K562 (cell line): ENCODE measurements at regions not wholly inside any gene's neighbourhood (a gene's known extent, or its start where the extent isn't known, plus 50 kb on each side); places are given as distances from the start of the nearest gene placed in this dataset.
A peak's percentile ranks its signal among the peaks of the same experiment; 100 is the strongest.

Source experiments
- ATAC-seq: fragments of 200-7000 bp; cut with Tn5 transposase; 3 replicates; pipeline ENCODE4 v1.9.1; 2020; ENCODE audit warnings: moderate library complexity
- BruUV-seq: library from RNA; stranded (reverse); fragments of 400-500 nt; replicated peaks from 2 replicates; lab custom pipeline; 2021; lab: Mats Ljungman, UMichigan
- CTCF ChIA-PET: fragments of 300-600 bp; formaldehyde crosslinking; extraction: SDS; loops from one replicate; lab custom pipeline; 2021; ENCODE audit warnings: low intra/inter-chr PET ratio; lab: Yijun Ruan, JAX
- POLR2A ChIA-PET: fragments of 300-600, 350-650 bp; sonication (Branson Sonifier 250); formaldehyde crosslinking; extraction: SDS; loops from one replicate; lab custom pipeline; 2021; ENCODE audit warnings: antibody characterized with exemption, inconsistent platforms; lab: Yijun Ruan, JAX
- DNase-seq, 4 experiments: peaks; one replicate each; pipeline versions ENCODE4 v3.0.0 to v3.0.0-alpha.2; 2011 to 2018; ENCODE audit warnings: low spot score in 3 of 4, mixed read lengths in 3 of 4; ENCODE audit errors: extremely low read depth in 1 of 4
- FAIRE-seq: peaks from 2 replicates; lab custom pipeline; 2011; peaks lifted over from hg19 to GRCh38; lab: Jason Lieb, UNC
- H2AFZ ChIP-seq: 2 replicates; pipeline ENCODE4 v1.6.0; 2011; ENCODE audit warnings: low read depth, low read length, control low read depth, inconsistent platforms
- H3K27ac ChIP-seq: fragments of 200-600 bp; 3 replicates; pipeline ENCODE4 v1.8.0; 2011; ENCODE audit warnings: low read depth, mild to moderate bottlenecking, control low read depth, inconsistent platforms, low read length, moderate library complexity, mixed read lengths; ENCODE audit errors: extremely low read depth
- H3K27me3 ChIP-seq, 2 experiments: fragments of 300-600 bp in 1 of 2; 2 replicates in 1 of 2; 3 replicates in 1 of 2; pipeline versions ENCODE4 v1.6.0 to v1.8.0; 2011; ENCODE audit warnings: inconsistent platforms in 2 of 2, low read length in 2 of 2, mild to moderate bottlenecking in 1 of 2, mixed read lengths in 1 of 2, moderate library complexity in 1 of 2; ENCODE audit not compliant: control insufficient read depth in 2 of 2, insufficient read depth in 2 of 2
- H3K36me3 ChIP-seq: fragments of 300-600 bp; 3 replicates; pipeline ENCODE4 v1.8.0; 2011; ENCODE audit warnings: mild to moderate bottlenecking, low read length, inconsistent platforms; ENCODE audit not compliant: control insufficient read depth, insufficient read depth
- H3K4me1 ChIP-seq, 2 experiments: fragments of 200-600 bp in 1 of 2; replicated peaks in 1 of 2; 2 replicates in 1 of 2; 3 replicates in 1 of 2; pipeline versions ENCODE4 v1.5.1 to v1.8.0; 2011; ENCODE audit warnings: inconsistent platforms in 2 of 2, low read length in 2 of 2, mild to moderate bottlenecking in 1 of 2, mixed read lengths in 1 of 2, moderate library complexity in 1 of 2; ENCODE audit not compliant: control insufficient read depth in 2 of 2, insufficient read depth in 2 of 2
- H3K4me2 ChIP-seq: 2 replicates; pipeline ENCODE4 v1.6.1; 2011; ENCODE audit warnings: low read length, control low read depth, inconsistent platforms, mixed read lengths; ENCODE audit not compliant: insufficient read depth
- H3K4me3 ChIP-seq: fragments of 200-600 bp; sonication (generic), shearing (Covaris generic); 2 replicates; pipeline ENCODE4 v1.5.1; 2016; ENCODE audit warnings: control low read depth, inconsistent platforms
- H3K79me2 ChIP-seq: fragments of 200-600 bp; 3 replicates; pipeline ENCODE4 v1.8.0; 2011; ENCODE audit warnings: low read length, inconsistent platforms; ENCODE audit not compliant: control insufficient read depth, insufficient read depth
- H3K9ac ChIP-seq, 2 experiments: 2 replicates each; pipeline versions ENCODE4 v1.6.0 to v1.6.1; 2011; ENCODE audit warnings: low read depth in 2 of 2, low read length in 2 of 2, control low read depth in 1 of 2, inconsistent platforms in 1 of 2, mild to moderate bottlenecking in 1 of 2, mixed read lengths in 1 of 2; ENCODE audit not compliant: insufficient read depth in 1 of 2
- H3K9me1 ChIP-seq: one replicate; pipeline ENCODE4 v1.6.0; 2011; ENCODE audit warnings: inconsistent platforms, mild to moderate bottlenecking, low read length, moderate library complexity; ENCODE audit not compliant: control insufficient read depth, insufficient read depth
- H3K9me3 ChIP-seq: replicated peaks from 2 replicates; pipeline ENCODE4 v1.5.1; 2011; ENCODE audit warnings: low read depth, low read length, inconsistent platforms; ENCODE audit not compliant: control insufficient read depth, insufficient read depth
- H4K20me1 ChIP-seq: replicated peaks from 2 replicates; pipeline ENCODE4 v1.6.1; 2011; ENCODE audit warnings: low read length, inconsistent platforms, mixed read lengths; ENCODE audit not compliant: control insufficient read depth, insufficient read depth
- E2F3 ChIP-seq: fragments of 250-450 bp; sonication (Bioruptor Pico); IDR thresholded peaks from 2 replicates; pipeline ENCODE4 v1.4.0; 2020; ENCODE audit warnings: mild to moderate bottlenecking
- MAZ ChIP-seq, 2 experiments: fragments of 450-650 bp in 1 of 2; sonication (generic) in 1 of 2; formaldehyde crosslinking; IDR thresholded peaks in 1 of 2; conservative IDR thresholded peaks in 1 of 2; 2 replicates each; pipeline versions ENCODE4 v1.4.0 to v1.5.0; 2020; ENCODE audit warnings: mild to moderate bottlenecking in 1 of 2, missing genetic modification reagents in 1 of 2
- MCM3 ChIP-seq: fragments of 450-650 bp; IDR thresholded peaks from 2 replicates; pipeline ENCODE4 v1.6.1; 2016
- MTA2 ChIP-seq: fragments of 450-650 bp; IDR thresholded peaks from 2 replicates; pipeline ENCODE4 v1.6.1; 2016; ENCODE audit warnings: low read depth
- NFRKB ChIP-seq: fragments of 450-650 bp; IDR thresholded peaks from 2 replicates; pipeline ENCODE4 v1.6.1; 2016; ENCODE audit warnings: low read depth
- PRMT5 ChIP-seq: sonication (generic); formaldehyde crosslinking; IDR thresholded peaks from 2 replicates; pipeline ENCODE4 v1.5.0; 2020; ENCODE audit warnings: missing genetic modification reagents
- RB1 ChIP-seq: fragments of 450-650 bp; IDR thresholded peaks from 2 replicates; pipeline ENCODE4 v1.6.1; 2017; ENCODE audit warnings: low read depth, mild to moderate bottlenecking
- SPI1 ChIP-seq: IDR thresholded peaks from 2 replicates; pipeline ENCODE4 v1.6.1; 2011; ENCODE audit warnings: low read depth, low read length, control low read depth, borderline replicate concordance
- SUPT5H ChIP-seq: fragments of 450-650 bp; IDR thresholded peaks from 2 replicates; pipeline ENCODE4 v1.6.1; 2016
- ZBTB34 ChIP-seq: fragments of 250-450 bp; sonication (Bioruptor Pico); IDR thresholded peaks from 2 replicates; pipeline ENCODE4 v1.8.0; 2021; ENCODE audit warnings: mild to moderate bottlenecking, moderate library complexity
- ZNF766 ChIP-seq: fragments of 200-800 bp; sonication (Bioruptor generic); conservative IDR thresholded peaks from 2 replicates; pipeline ENCODE4 v1.6.1; 2016; ENCODE audit warnings: missing genetic modification characterization, missing compliant biosample characterization
- ZNF778 ChIP-seq: fragments of 450-650 bp; formaldehyde crosslinking; IDR thresholded peaks from 2 replicates; pipeline ENCODE4 v1.4.0; 2020; ENCODE audit warnings: mild to moderate bottlenecking, moderate library complexity
- WGBS: fragments of 100-300 bp; shearing (Covaris generic); methylation state at CpG from one replicate; pipeline ENCODE4 v1.1.6; 2016; ENCODE audit warnings: low coverage, mixed read lengths; ENCODE audit not compliant: insufficient coverage; ENCODE audit errors: missing lambda C conversion rate; 5-methylcytosine and 5-hydroxymethylcytosine counted together
- in situ Hi-C: fragments of 300-500 bp; cut with MboI; formaldehyde crosslinking; loops from 4 replicates; pipeline ENCODE4 v1.15.0; 2018; ENCODE audit warnings: inconsistent platforms, mixed read lengths
- intact Hi-C: fragments of 100-400 bp; cut with micrococcal nuclease; formaldehyde crosslinking; loops from 2 replicates; pipeline ENCODE4 v1.14.2; 2022
- TF ChIP-seq, protein P1 (sequence below): IDR thresholded peaks from 2 replicates; pipeline ENCODE4 v1.6.1; 2014; ENCODE audit warnings: antibody characterized with exemption

GRCh38 chr6:167671977-167672687 lies 154.6 kb upstream of the AFDN start:
- 48% methylated on average over 33 of the region's 33 CpGs for WGBS
- CTCF ChIA-PET, result no interaction called here
- H4K20me1 ChIP-seq, result no peaks in the 10 kb centered on the region
- no peaks in the 10 kb centered on the region for H3K79me2 ChIP-seq
- BruUV-seq, result no TSS peak
- POLR2A ChIA-PET, result no interaction called here
- FAIRE-seq, result no peak
- H2AFZ ChIP-seq, result no peak overlapping the region
- no peak overlapping the region for H3K4me3 ChIP-seq
- intact Hi-C loops, result no loop called here
- no peaks in the 10 kb centered on the region for H3K36me3 ChIP-seq
- peaks cover 8% of the 10 kb centered on the region for H3K9me3 ChIP-seq
- no peaks in the 10 kb centered on the region for H3K4me1 ChIP-seq
- TF ChIP-seq NFRKB, result no peak
- no peak for TF ChIP-seq MAZ (CRISPR knock-in tag; conservative IDR thresholded peaks at IDR 0.05 in 1 of 2, IDR thresholded peaks at IDR 0.05 in 1 of 2)
- TF ChIP-seq SUPT5H, result no peak
- 0 out of 2 replicates have a peak, but pooled peaks have one; percentile 21 for TF ChIP-seq PRMT5 (CRISPR knock-in tag)
- no peak for TF ChIP-seq E2F3 (CRISPR knock-in tag)
- TF ChIP-seq, all 486 proteins: peak for 1
- DNase-seq (no peak), ATAC-seq (no peak)
- Histone ChIP-seq H3K9me1 (no peaks in the 10 kb centered on the region), H3K4me2 (no peak overlapping the region), H3K27me3 (peaks cover 37 to 60% of the 10 kb centered on the region in 2 experiments), H3K9ac (no peak overlapping the region), H3K27ac (no peak overlapping the region)
- in situ Hi-C loops, result no loop called here

GRCh38 chr6:167672738-167673137 lies 154.0 kb upstream of the AFDN start:
- Histone ChIP-seq H3K4me2 (no peak overlapping the region), H3K9me3 (peaks cover 8% of the 10 kb centered on the region), H3K4me1 (no peaks in the 10 kb centered on the region), H3K27me3 (peaks cover 37 to 60% of the 10 kb centered on the region in 2 experiments), H3K36me3 (no peaks in the 10 kb centered on the region), H3K4me3 (no peak overlapping the region), H3K79me2 (no peaks in the 10 kb centered on the region), H3K27ac (no peak overlapping the region), H4K20me1 (no peaks in the 10 kb centered on the region), H3K9me1 (no peaks in the 10 kb centered on the region), H2AFZ (no peak overlapping the region), H3K9ac (no peak overlapping the region)
- FAIRE-seq (no peak), ATAC-seq (no peak), DNase-seq (no peak)
- no peak for TF ChIP-seq ZNF778 (CRISPR knock-in tag)
- TF ChIP-seq MCM3, result no peak
- no peak for TF ChIP-seq ZNF766
- no peak for TF ChIP-seq RB1
- no peak for TF ChIP-seq ZBTB34 (CRISPR knock-in tag)
- no peak for TF ChIP-seq MTA2
- TF ChIP-seq SPI1, result no peak
- TF ChIP-seq, protein P1, sequence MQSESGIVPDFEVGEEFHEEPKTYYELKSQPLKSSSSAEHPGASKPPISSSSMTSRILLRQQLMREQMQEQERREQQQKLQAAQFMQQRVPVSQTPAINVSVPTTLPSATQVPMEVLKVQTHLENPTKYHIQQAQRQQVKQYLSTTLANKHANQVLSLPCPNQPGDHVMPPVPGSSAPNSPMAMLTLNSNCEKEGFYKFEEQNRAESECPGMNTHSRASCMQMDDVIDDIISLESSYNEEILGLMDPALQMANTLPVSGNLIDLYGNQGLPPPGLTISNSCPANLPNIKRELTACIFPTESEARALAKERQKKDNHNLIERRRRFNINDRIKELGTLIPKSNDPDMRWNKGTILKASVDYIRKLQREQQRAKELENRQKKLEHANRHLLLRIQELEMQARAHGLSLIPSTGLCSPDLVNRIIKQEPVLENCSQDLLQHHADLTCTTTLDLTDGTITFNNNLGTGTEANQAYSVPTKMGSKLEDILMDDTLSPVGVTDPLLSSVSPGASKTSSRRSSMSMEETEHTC, result no peak
- ChIA-PET POLR2A (no interaction called here), CTCF (no interaction called here)
- BruUV-seq, result no TSS peak
- in situ Hi-C loops, result no loop called here
- 0% methylated on average over 3 of the region's 3 CpGs for WGBS
- intact Hi-C loops, result no loop called here
